ENCODE measurements at regions not wholly inside any gene's neighbourhood (a gene's known extent, or its start where the extent isn't known, plus 50 kb on each side); places are given as distances from the start of the nearest gene placed in this dataset.
"Not testable (repeated sequence)": the region's sequence is repeated elsewhere in the genome, so short reads cannot be mapped to it uniquely, and the experiment has no call there.

DNA sequence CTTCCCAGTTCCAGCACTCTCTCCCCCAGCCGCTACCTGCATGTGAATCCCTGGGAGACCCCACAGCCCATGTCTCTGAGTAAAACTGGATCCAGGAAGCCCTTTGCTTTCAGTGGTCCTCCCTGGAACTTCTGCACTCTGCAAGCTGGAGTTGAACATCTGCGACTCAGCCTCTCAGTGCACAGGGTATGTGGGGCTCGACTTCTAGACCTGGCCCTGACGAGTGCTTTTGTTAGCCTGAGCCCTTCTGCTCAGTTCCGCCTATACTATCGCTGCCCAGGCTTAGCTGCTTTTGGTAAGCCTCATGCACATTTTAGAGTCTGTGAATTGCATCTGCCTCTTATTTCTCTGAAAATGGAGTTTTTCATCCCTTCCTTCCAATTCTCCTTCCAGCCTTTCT is 107.9 kb upstream of the OR4F16 start:
- not testable (repeated sequence) for TF ChIP-seq POLR2A (IDR thresholded peaks at IDR 0.05; ENCODE audit: low read length); GATA1 (IDR thresholded peaks at IDR 0.05; ENCODE audit: low read depth, low read length)

All from erythroblast (primary cell).